Sigmoid colon (tissue), 4 donors: ENCODE measurements at regions not wholly inside any gene's neighbourhood (a gene's known extent, or its start where the extent isn't known, plus 50 kb on each side); places are given as distances from the start of the nearest gene placed in this dataset.

ENCODE experiments used
- CTCF ChIP-seq, 4 experiments: fragments of 450-650 bp in 3 of 4; fragments of 200-600 bp in 1 of 4; IDR thresholded peaks; one replicate each; pipeline ENCODE4 v1.5.1; 2016 to 2019; ENCODE audit warnings: antibody characterized with exemption in 4 of 4, mild to moderate bottlenecking in 3 of 4, moderate library complexity in 2 of 4
- EP300 ChIP-seq, 4 donors: sonication (generic); formaldehyde crosslinking; IDR thresholded peaks; one replicate each; pipeline ENCODE4 v1.6.1; 2017; ENCODE audit warnings: antibody characterized with exemption in 4 of 4

- no peak for TF ChIP-seq CTCF (IDR thresholded peaks at IDR 0.05)
- TF ChIP-seq EP300 (IDR thresholded peaks at IDR 0.05), result no peak
Observed at GRCh38 chr5:174386846-174387245, 337.5 kb upstream of the MSX2 start.
